ENCODE measurements at regions not wholly inside any gene's neighbourhood (a gene's known extent, or its start where the extent isn't known, plus 50 kb on each side); places are given as distances from the start of the nearest gene placed in this dataset.

DNA sequence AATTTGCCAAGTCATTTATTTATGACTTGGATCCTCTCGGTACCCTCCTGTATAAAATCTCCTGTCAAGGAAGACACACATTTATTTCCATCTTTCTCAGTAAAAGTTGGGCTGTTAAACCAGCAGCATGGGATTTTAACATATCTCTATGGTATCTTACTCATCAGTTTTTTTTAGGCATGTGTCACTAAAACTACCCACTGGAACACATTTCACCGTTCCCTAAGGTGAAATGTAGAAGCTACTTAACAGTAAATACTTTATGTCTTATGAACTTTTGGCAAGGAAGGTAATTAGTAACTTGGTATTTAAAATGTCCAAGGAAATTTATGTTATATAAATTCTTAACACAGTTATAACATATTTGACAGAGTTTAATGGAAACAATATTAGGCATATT, 152.5 kb upstream of the HDAC9 start:
- ATAC-seq (no peak), DNase-seq (ENCODE audit: low read depth, low spot score) (no peak)
- TF ChIP-seq EZH2 (IDR thresholded peaks at IDR 0.05) (no peak), CBX3 (IDR thresholded peaks at IDR 0.05; ENCODE audit: low read depth) (no peak), ZFX (IDR thresholded peaks at IDR 0.05) (no peak), TCF7L2 (IDR thresholded peaks at IDR 0.05; ENCODE audit: borderline replicate concordance, extremely low read depth, insufficient read depth, insufficient read length) (no peak), JUND (IDR thresholded peaks at IDR 0.05) (no peak), SRF (IDR thresholded peaks at IDR 0.05; ENCODE audit: low read depth) (no peak), EGR1 (IDR thresholded peaks at IDR 0.05; ENCODE audit: low read depth) (no peak), POLR2A (IDR thresholded peaks at IDR 0.05; ENCODE audit: borderline replicate concordance, extremely low read depth, insufficient read depth, insufficient read length) (no peak), RAD21 (IDR thresholded peaks at IDR 0.05; ENCODE audit: low read depth) (no peak), ELF1 (IDR thresholded peaks at IDR 0.05; ENCODE audit: borderline replicate concordance, low read depth) (no peak), SP1 (IDR thresholded peaks at IDR 0.05; ENCODE audit: low read depth) (no peak)
- TF ChIP-seq, protein P1, sequence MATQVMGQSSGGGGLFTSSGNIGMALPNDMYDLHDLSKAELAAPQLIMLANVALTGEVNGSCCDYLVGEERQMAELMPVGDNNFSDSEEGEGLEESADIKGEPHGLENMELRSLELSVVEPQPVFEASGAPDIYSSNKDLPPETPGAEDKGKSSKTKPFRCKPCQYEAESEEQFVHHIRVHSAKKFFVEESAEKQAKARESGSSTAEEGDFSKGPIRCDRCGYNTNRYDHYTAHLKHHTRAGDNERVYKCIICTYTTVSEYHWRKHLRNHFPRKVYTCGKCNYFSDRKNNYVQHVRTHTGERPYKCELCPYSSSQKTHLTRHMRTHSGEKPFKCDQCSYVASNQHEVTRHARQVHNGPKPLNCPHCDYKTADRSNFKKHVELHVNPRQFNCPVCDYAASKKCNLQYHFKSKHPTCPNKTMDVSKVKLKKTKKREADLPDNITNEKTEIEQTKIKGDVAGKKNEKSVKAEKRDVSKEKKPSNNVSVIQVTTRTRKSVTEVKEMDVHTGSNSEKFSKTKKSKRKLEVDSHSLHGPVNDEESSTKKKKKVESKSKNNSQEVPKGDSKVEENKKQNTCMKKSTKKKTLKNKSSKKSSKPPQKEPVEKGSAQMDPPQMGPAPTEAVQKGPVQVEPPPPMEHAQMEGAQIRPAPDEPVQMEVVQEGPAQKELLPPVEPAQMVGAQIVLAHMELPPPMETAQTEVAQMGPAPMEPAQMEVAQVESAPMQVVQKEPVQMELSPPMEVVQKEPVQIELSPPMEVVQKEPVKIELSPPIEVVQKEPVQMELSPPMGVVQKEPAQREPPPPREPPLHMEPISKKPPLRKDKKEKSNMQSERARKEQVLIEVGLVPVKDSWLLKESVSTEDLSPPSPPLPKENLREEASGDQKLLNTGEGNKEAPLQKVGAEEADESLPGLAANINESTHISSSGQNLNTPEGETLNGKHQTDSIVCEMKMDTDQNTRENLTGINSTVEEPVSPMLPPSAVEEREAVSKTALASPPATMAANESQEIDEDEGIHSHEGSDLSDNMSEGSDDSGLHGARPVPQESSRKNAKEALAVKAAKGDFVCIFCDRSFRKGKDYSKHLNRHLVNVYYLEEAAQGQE (IDR thresholded peaks at IDR 0.05; ENCODE audit: low read depth), result no peak
- TF ChIP-seq, protein P2, sequence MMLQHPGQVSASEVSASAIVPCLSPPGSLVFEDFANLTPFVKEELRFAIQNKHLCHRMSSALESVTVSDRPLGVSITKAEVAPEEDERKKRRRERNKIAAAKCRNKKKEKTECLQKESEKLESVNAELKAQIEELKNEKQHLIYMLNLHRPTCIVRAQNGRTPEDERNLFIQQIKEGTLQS (IDR thresholded peaks at IDR 0.05), result no peak
- TF ChIP-seq, protein P3, sequence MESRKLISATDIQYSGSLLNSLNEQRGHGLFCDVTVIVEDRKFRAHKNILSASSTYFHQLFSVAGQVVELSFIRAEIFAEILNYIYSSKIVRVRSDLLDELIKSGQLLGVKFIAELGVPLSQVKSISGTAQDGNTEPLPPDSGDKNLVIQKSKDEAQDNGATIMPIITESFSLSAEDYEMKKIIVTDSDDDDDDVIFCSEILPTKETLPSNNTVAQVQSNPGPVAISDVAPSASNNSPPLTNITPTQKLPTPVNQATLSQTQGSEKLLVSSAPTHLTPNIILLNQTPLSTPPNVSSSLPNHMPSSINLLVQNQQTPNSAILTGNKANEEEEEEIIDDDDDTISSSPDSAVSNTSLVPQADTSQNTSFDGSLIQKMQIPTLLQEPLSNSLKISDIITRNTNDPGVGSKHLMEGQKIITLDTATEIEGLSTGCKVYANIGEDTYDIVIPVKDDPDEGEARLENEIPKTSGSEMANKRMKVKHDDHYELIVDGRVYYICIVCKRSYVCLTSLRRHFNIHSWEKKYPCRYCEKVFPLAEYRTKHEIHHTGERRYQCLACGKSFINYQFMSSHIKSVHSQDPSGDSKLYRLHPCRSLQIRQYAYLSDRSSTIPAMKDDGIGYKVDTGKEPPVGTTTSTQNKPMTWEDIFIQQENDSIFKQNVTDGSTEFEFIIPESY (IDR thresholded peaks at IDR 0.05; ENCODE audit: extremely low read depth, insufficient replicate concordance, low read length), result no peak
- TF ChIP-seq, protein P4, sequence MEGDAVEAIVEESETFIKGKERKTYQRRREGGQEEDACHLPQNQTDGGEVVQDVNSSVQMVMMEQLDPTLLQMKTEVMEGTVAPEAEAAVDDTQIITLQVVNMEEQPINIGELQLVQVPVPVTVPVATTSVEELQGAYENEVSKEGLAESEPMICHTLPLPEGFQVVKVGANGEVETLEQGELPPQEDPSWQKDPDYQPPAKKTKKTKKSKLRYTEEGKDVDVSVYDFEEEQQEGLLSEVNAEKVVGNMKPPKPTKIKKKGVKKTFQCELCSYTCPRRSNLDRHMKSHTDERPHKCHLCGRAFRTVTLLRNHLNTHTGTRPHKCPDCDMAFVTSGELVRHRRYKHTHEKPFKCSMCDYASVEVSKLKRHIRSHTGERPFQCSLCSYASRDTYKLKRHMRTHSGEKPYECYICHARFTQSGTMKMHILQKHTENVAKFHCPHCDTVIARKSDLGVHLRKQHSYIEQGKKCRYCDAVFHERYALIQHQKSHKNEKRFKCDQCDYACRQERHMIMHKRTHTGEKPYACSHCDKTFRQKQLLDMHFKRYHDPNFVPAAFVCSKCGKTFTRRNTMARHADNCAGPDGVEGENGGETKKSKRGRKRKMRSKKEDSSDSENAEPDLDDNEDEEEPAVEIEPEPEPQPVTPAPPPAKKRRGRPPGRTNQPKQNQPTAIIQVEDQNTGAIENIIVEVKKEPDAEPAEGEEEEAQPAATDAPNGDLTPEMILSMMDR (IDR thresholded peaks at IDR 0.05 in 2 of 3, conservative IDR thresholded peaks at IDR 0.05 in 1 of 3; ENCODE audit: borderline replicate concordance in 1 of 3, insufficient read depth in 1 of 3, low read depth in 2 of 3, low read length in 2 of 3), result no peak
- Histone ChIP-seq H3K9me3 (ENCODE audit: control insufficient read depth in 1 of 2, insufficient read depth in 1 of 2, low read depth in 1 of 2, low read length in 2 of 2) (0 out of 4 replicates have a peak, but pooled peaks cover 4 to 5% of the 10 kb centered on the region in 2 experiments), H3K9me2 (ENCODE audit: insufficient read depth) (no peaks in the 10 kb centered on the region), H3K27ac (ENCODE audit: low read depth, low read length) (no peak overlapping the region), H3K4me2 (ENCODE audit: low read length) (no peak overlapping the region), H3K79me2 (ENCODE audit: insufficient read depth, low read length) (no peaks in the 10 kb centered on the region), H3K4me1 (ENCODE audit: control insufficient read depth in 1 of 2, insufficient read depth in 2 of 2, low read length in 2 of 2) (no peaks in the 10 kb centered on the region; a peak in 1 of 4 replicates), H3K4me3 (replicated peaks in 1 of 2; ENCODE audit: low read depth in 1 of 2, low read length in 2 of 2) (no peak overlapping the region), H3K9ac (ENCODE audit: low read length) (no peak overlapping the region), H3K36me3 (ENCODE audit: control insufficient read depth in 1 of 2, insufficient read depth in 2 of 2, low read length in 2 of 2) (no peaks in the 10 kb centered on the region), H4K20me1 (ENCODE audit: insufficient read depth) (no peaks in the 10 kb centered on the region), H3K27me3 (ENCODE audit: insufficient read depth, low read length) (no peaks in the 10 kb centered on the region), H2AFZ (ENCODE audit: low read depth, low read length, poor library complexity, severe bottlenecking) (no peak overlapping the region)
- ChIA-PET CTCF (interaction anchor here (1.6 to 4.9 kb wide), 2 partner anchors 9 to 572 kb away, joined by 3 to 50 read pairs; no protein-coding TSS in a partner anchor), POLR2A (no interaction called here), RAD21 (ENCODE audit: low non-redundant PET in 1 of 2, low total read pairs in 2 of 2, uncharacterized antibody in 2 of 2, unreplicated experiment in 2 of 2) (no interaction called here)
- intact Hi-C loops (cut with micrococcal nuclease), result no loop called here
- no TSS peak for BruUV-seq (replicated peaks)
